ENCODE measurements at regions not wholly inside any gene's neighbourhood (a gene's known extent, or its start where the extent isn't known, plus 50 kb on each side); places are given as distances from the start of the nearest gene placed in this dataset.
"Not testable (repeated sequence)": the region's sequence is repeated elsewhere in the genome, so short reads cannot be mapped to it uniquely, and the experiment has no call there.

GRCh38 chr9:31302620-31303418 lies 1081.6 kb upstream of the ACO1 start:
- DNase-seq (ENCODE audit: low read depth, low spot score), result no peak

- no peak for DNase-seq (ENCODE audit: low read depth, low spot score)
These were observed 1079.9 kb upstream of the ACO1 start for GRCh38 chr9:31304576-31304975.

- no peak for DNase-seq (ENCODE audit: low read depth, low spot score)
These were observed 1070.2 kb upstream of the ACO1 start for GRCh38 chr9:31314241-31314640.

GRCh38 chr9:31320494-31320893 lies 1063.9 kb upstream of the ACO1 start:
- DNase-seq (ENCODE audit: low read depth, low spot score), result no peak

- DNase-seq (ENCODE audit: low read depth, low spot score), result no peak
These were observed 1063.2 kb upstream of the ACO1 start for GRCh38 chr9:31321256-31321655.

GRCh38 chr9:31321686-31322085 lies 1062.8 kb upstream of the ACO1 start:
- DNase-seq (ENCODE audit: low read depth, low spot score), result no peak

GRCh38 chr9:31323726-31324444 lies 1060.6 kb upstream of the ACO1 start:
- no peak for DNase-seq (ENCODE audit: low read depth, low spot score)

- DNase-seq (ENCODE audit: low read depth, low spot score), result no peak
These were observed 1058.7 kb upstream of the ACO1 start for GRCh38 chr9:31325778-31326177.

GRCh38 chr9:31326883-31327282 lies 1057.6 kb upstream of the ACO1 start:
- not testable (repeated sequence) for DNase-seq (ENCODE audit: low read depth, low spot score)

GRCh38 chr9:31334837-31335528 lies 1049.5 kb upstream of the ACO1 start:
- no peak for DNase-seq (ENCODE audit: low read depth, low spot score)

GRCh38 chr9:31335529-31336234 lies 1048.8 kb upstream of the ACO1 start:
- DNase-seq (ENCODE audit: low read depth, low spot score), result no peak

- no peak for DNase-seq (ENCODE audit: low read depth, low spot score)
These were observed 1048.1 kb upstream of the ACO1 start for GRCh38 chr9:31336386-31336785.

- no peak for DNase-seq (ENCODE audit: low read depth, low spot score)
These were observed 1047.6 kb upstream of the ACO1 start for GRCh38 chr9:31336841-31337240.

- DNase-seq (ENCODE audit: low read depth, low spot score), result peak; percentile 33
These were observed 1037.3 kb upstream of the ACO1 start for GRCh38 chr9:31347082-31347617.

GRCh38 chr9:31355159-31355882 lies 1029.1 kb upstream of the ACO1 start:
- no peak for DNase-seq (ENCODE audit: low read depth, low spot score)

- DNase-seq (ENCODE audit: low read depth, low spot score), result no peak
These were observed 1028.5 kb upstream of the ACO1 start for GRCh38 chr9:31355965-31356364.

- DNase-seq (ENCODE audit: low read depth, low spot score), result no peak
These were observed 1025.4 kb upstream of the ACO1 start for GRCh38 chr9:31359071-31359470.

- DNase-seq (ENCODE audit: low read depth, low spot score), result no peak
These were observed 1020.3 kb upstream of the ACO1 start for GRCh38 chr9:31364171-31364570.

GRCh38 chr9:31372799-31373587 lies 1011.5 kb upstream of the ACO1 start:
- DNase-seq (ENCODE audit: low read depth, low spot score), result no peak

GRCh38 chr9:31377358-31377757 lies 1007.1 kb upstream of the ACO1 start:
- no peak for DNase-seq (ENCODE audit: low read depth, low spot score)
